GM12864 (cell line): ENCODE measurements at regions not wholly inside any gene's neighbourhood (a gene's known extent, or its start where the extent isn't known, plus 50 kb on each side); places are given as distances from the start of the nearest gene placed in this dataset.

Experiments used
- DNase-seq: peaks from one replicate; pipeline ENCODE4 v3.0.0-alpha.2; 2011; ENCODE audit warnings: low read depth
- H3K4me3 ChIP-seq: 2 replicates; pipeline ENCODE4 v1.5.1; 2011; ENCODE audit warnings: mild to moderate bottlenecking, low read depth, low read length, control low read depth
- TF ChIP-seq, protein P1 (sequence below): IDR thresholded peaks from 2 replicates; pipeline ENCODE4 v1.5.1; 2011; ENCODE audit warnings: low read depth, mild to moderate bottlenecking, moderate library complexity, low read length, control low read depth, inconsistent platforms; ENCODE audit errors: missing control alignments

DNA sequence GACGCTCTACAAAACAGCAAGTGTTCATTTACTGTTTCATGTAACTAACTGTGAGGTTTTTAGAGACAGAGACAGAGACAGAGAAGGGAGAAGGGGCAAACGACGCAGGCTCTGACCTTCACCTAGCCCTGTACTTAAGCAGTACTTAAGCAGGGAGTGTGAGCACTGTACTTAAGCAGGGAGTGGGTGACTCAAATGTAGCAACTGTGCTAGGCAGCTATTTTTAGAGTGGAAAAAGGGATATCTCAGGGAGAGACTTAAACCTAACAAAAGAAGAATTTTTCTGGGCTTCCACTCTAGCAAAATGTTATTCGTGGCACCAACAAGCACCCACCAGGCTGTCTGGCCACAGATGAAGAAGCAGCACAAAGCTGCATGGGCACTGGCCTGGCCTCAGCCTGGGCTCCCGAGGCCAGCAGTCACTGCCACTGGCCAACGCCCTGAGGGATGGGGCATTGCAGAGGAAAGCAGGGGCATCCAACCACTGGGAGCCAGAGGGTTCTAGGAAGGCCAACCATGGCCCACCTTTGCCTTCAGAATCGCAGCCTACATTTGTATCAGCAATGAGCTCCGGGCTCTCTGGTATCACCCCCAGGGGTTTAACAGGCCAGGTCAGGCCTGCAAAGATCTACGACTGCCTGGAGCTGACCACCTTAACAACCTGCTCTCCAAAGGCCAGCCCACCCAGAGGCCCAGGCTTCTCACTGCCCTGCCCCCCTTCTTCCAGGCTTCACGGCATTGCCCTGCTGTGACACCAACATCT is 154.3 kb downstream of the TTC32 start:
- TF ChIP-seq, protein P1, sequence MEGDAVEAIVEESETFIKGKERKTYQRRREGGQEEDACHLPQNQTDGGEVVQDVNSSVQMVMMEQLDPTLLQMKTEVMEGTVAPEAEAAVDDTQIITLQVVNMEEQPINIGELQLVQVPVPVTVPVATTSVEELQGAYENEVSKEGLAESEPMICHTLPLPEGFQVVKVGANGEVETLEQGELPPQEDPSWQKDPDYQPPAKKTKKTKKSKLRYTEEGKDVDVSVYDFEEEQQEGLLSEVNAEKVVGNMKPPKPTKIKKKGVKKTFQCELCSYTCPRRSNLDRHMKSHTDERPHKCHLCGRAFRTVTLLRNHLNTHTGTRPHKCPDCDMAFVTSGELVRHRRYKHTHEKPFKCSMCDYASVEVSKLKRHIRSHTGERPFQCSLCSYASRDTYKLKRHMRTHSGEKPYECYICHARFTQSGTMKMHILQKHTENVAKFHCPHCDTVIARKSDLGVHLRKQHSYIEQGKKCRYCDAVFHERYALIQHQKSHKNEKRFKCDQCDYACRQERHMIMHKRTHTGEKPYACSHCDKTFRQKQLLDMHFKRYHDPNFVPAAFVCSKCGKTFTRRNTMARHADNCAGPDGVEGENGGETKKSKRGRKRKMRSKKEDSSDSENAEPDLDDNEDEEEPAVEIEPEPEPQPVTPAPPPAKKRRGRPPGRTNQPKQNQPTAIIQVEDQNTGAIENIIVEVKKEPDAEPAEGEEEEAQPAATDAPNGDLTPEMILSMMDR, result no peak
- DNase-seq, result no peak
- no peak overlapping the region for H3K4me3 ChIP-seq

DNA sequence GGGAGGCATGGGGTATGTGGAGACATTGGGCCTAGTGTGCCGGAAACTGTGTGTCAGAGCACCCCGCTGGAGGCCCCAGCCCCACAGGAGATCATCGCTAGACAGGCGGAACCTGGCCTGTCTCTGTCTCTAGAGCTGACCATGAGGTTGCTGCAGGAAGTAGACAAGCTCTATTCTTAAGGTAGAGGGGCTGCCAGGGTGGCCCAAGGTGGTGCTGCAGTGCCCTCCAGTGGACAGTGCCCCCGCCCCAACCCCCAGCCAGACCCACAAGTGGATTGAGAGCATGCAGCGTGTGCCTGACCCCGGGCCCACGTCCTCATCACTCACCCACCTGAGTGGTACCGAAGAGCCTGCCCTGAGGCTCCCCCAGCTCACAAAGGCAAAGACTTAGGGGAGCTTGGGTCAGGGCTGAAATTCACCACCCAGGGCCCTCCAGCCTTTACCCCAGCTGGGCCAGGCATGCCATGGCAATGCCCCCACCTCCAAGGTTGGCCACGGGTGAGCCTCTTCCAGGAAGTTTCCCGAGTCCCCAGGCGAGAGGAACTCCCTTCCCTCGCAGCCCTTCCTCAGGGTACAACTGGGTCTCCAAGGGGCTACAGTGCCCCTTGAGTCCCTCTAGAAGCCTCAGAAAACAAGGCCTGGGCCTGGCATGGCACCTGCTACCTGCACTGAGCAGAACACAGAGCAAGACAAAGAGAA is 155.0 kb downstream of the TTC32 start:
- no peak for DNase-seq
- TF ChIP-seq, protein P1, result peak; percentile 41
- no peak overlapping the region for H3K4me3 ChIP-seq

DNA sequence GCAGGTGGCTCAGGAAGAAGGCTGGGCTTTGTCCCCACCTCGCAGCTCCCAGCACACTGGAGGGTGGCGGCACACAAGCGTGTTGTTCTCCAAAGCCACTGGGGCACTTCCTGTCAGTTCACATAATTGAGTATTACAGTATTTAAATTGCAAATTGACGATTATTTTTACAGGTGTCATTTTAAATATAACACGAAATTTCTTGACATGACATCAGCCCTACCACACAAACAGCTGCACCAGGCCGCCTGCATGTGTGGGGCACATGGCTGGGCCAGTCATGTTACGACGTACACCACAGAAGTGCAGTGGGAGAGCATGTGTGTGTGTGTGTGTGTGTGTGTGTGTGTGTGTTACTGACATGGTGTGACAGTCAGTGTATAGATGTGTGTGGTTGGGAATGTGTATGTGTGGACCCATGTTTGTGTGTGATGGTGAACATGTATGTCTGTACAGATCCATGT is 155.6 kb downstream of the TTC32 start:
- H3K4me3 ChIP-seq, result no peak overlapping the region
- TF ChIP-seq, protein P1, result no peak
- no peak for DNase-seq

GRCh38 chr2:19745318-19746136 is 156.3 kb downstream of the TTC32 start:
- DNase-seq, result no peak
- no peak overlapping the region for H3K4me3 ChIP-seq

DNA sequence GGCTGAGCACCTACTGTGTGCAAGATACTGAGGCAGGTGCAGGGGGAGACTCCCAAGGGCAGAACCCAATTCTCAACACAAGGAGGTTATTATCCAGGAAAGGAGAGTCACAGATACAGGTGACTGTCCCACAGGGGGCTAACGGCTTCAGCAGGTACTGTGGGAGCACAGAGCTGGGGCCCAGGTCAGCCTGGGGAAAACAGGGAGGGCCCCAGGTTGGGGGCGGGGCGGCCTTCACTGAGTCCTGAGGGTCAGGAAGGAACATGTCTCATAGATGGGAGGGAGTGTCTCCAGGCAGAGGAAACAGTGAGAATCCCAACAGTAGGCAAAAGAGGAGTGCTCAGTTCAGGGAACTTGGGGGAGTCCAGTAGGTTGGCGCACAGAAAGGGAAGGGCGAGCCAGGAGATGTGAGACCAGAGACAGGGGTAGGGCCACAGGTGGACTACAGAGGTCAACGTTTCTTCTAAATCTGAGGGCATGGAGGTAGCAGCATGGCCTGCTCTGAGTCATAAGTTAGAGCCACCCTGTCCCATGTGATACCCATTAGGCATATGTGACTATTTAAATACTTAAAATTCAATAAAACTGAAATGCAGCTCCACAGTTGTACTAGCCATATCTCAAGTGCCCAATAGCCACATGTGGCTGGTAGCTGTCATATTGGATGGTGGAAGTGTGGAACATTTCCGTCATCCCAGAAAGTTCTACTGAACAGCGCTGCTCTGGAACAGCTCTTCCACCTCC is 157.2 kb downstream of the TTC32 start:
- no peak overlapping the region for H3K4me3 ChIP-seq
- no peak for DNase-seq
- TF ChIP-seq, protein P1, result no peak

More at GRCh38 chr2:19745318-19746136, 156.3 kb downstream of the TTC32 start:
- TF ChIP-seq, protein P1, result no peak

DNA sequence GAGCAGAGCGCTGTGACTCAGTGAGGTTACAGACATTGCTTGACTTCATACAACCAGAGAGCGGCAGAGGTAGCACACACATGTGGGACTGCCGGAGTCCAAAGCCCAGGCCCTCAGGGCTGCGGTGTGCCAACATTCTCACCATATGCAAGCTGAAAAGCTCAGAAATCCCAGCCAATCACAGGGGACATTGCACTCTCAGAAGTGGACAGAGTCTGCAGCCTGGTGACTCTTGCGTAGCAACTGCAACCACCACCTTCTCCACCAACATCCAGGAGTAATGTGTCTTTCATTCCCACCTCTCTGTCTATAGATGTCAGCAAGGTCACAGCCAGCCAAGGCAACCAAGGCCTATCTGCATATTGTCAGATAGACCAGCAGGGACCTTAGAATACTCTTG is 158.1 kb downstream of the TTC32 start:
- no peak overlapping the region for H3K4me3 ChIP-seq
- no peak for DNase-seq
- TF ChIP-seq, protein P1, result no peak
